ENCODE measurements at regions not wholly inside any gene's neighbourhood (a gene's known extent, or its start where the extent isn't known, plus 50 kb on each side); places are given as distances from the start of the nearest gene placed in this dataset.

- H2AK5ac ChIP-seq (ENCODE audit: insufficient read length, low read length): no peak overlapping the region
- H3T11ph ChIP-seq (ENCODE audit: low read length): no peak overlapping the region
- H3K4ac ChIP-seq (ENCODE audit: low read depth, low read length): no peak overlapping the region
- no peak overlapping the region for H2AFZ ChIP-seq (ENCODE audit: low read length)
- no peak overlapping the region for H3K27ac ChIP-seq (ENCODE audit: insufficient read length, low read depth, low read length)
- no peak overlapping the region for H4K91ac ChIP-seq (ENCODE audit: insufficient read length, low read depth, low read length)
- Mint-ChIP-seq H3K27me3 (ENCODE audit: low read depth) (peaks cover 3% of the 10 kb centered on the region), H3K4me3 (no peak overlapping the region), H3K27ac (no peak overlapping the region), H3K4me1 (no peaks in the 10 kb centered on the region), H3K9me3 (peaks cover 0 to 15% of the 10 kb centered on the region in 2 experiments; a peak in 4 of 5 replicates), H3K36me3 (ENCODE audit: insufficient read depth in 1 of 3, low read depth in 3 of 3) (no peaks in the 10 kb centered on the region; a peak in 1 of 7 replicates)
- no peak overlapping the region for H2BK120ac ChIP-seq (ENCODE audit: low read depth, low read length, poor library complexity, severe bottlenecking)
- H3K56ac ChIP-seq (ENCODE audit: insufficient read length, low read depth, low read length): no peak overlapping the region
- no peak overlapping the region for H2BK20ac ChIP-seq (ENCODE audit: low read depth, low read length, poor library complexity, severe bottlenecking)
- no peak overlapping the region for H3K18ac ChIP-seq (ENCODE audit: insufficient read length, low read depth, low read length)
- no peaks in the 10 kb centered on the region for H4K20me1 ChIP-seq (ENCODE audit: control insufficient read depth, insufficient read depth, insufficient read length)
- H3K27me3 ChIP-seq (ENCODE audit: insufficient read depth, low read length): no peaks in the 10 kb centered on the region
- no peak overlapping the region for H3K4me2 ChIP-seq (ENCODE audit: insufficient read depth, insufficient read length, low read length)
- H4K8ac ChIP-seq (replicated peaks; ENCODE audit: insufficient read length, low read depth, low read length): no peak overlapping the region
- no peak for DNase-seq
- H3K79me2 ChIP-seq (ENCODE audit: insufficient read depth, low read length): no peaks in the 10 kb centered on the region
- H3K4me1 ChIP-seq (ENCODE audit: insufficient read depth, low read length): no peaks in the 10 kb centered on the region
- no peak overlapping the region for H4K5ac ChIP-seq (ENCODE audit: insufficient read length, low read depth, low read length)
- H3K79me1 ChIP-seq (ENCODE audit: insufficient read depth, low read depth, low read length, poor library complexity, severe bottlenecking): no peaks in the 10 kb centered on the region
- TF ChIP-seq CTCF (conservative IDR thresholded peaks at IDR 0.05): no peak
- H2BK12ac ChIP-seq (ENCODE audit: insufficient read length, low read depth, low read length): no peak overlapping the region
- no peak overlapping the region for H2BK5ac ChIP-seq (ENCODE audit: insufficient read length, low read length)
- H3K23ac ChIP-seq (ENCODE audit: insufficient read length, low read depth, low read length): no peak overlapping the region
- no peak overlapping the region for H2BK15ac ChIP-seq (ENCODE audit: low read depth, low read length)
- no peaks in the 10 kb centered on the region for H3K9me3 ChIP-seq (ENCODE audit: control insufficient read depth, low read depth, low read length)
- H3K23me2 ChIP-seq (ENCODE audit: insufficient read length, low read depth, low read length, poor library complexity, severe bottlenecking): no peaks in the 10 kb centered on the region
- no peak overlapping the region for H3K14ac ChIP-seq (ENCODE audit: insufficient read depth, low read length)
- H3K9ac ChIP-seq (ENCODE audit: extremely low read depth, insufficient read length, low read length): no peak overlapping the region
- no CpG with 5 or more reads among the region's 8 CpGs for WGBS (ENCODE audit: extremely low coverage, insufficient read length, low lambda C conversion rate)
Measured at GRCh38 chr3:74562558-74563269, 51.7 kb downstream of the CNTN3 start.

Measured in H9 (cell line).